NB4 (cell line): ENCODE measurements at regions not wholly inside any gene's neighbourhood (a gene's known extent, or its start where the extent isn't known, plus 50 kb on each side); places are given as distances from the start of the nearest gene placed in this dataset.

Experiments
- DNase-seq: peaks from one replicate; pipeline ENCODE4 v3.0.0; 2010; ENCODE audit warnings: low read depth
- H3K4me3 ChIP-seq: one replicate; pipeline ENCODE4 v1.5.1; 2011; ENCODE audit warnings: mild to moderate bottlenecking, low read depth, low read length, moderate library complexity
- MYC ChIP-seq: IDR thresholded peaks from 2 replicates; pipeline ENCODE4 v1.6.1; 2011; ENCODE audit warnings: low read depth, low read length
- POLR2A ChIP-seq: IDR thresholded peaks from 2 replicates; pipeline ENCODE4 v1.6.1; 2011; ENCODE audit warnings: mild to moderate bottlenecking; ENCODE audit not compliant: insufficient read length; ENCODE audit errors: extremely low read depth
- TF ChIP-seq, protein P1 (sequence below): IDR thresholded peaks from one replicate; pipeline ENCODE4 v1.5.1; 2012; ENCODE audit warnings: low read depth, low read length
- TF ChIP-seq, protein P2 (sequence below): IDR thresholded peaks from 2 replicates; pipeline ENCODE4 v1.6.1; 2011; ENCODE audit warnings: low read depth, low read length

GRCh38 chr17:68709461-68709860 lies 108.3 kb upstream of the FAM20A start:
- no peak overlapping the region for H3K4me3 ChIP-seq
- no peak for DNase-seq
- TF ChIP-seq, protein P1, sequence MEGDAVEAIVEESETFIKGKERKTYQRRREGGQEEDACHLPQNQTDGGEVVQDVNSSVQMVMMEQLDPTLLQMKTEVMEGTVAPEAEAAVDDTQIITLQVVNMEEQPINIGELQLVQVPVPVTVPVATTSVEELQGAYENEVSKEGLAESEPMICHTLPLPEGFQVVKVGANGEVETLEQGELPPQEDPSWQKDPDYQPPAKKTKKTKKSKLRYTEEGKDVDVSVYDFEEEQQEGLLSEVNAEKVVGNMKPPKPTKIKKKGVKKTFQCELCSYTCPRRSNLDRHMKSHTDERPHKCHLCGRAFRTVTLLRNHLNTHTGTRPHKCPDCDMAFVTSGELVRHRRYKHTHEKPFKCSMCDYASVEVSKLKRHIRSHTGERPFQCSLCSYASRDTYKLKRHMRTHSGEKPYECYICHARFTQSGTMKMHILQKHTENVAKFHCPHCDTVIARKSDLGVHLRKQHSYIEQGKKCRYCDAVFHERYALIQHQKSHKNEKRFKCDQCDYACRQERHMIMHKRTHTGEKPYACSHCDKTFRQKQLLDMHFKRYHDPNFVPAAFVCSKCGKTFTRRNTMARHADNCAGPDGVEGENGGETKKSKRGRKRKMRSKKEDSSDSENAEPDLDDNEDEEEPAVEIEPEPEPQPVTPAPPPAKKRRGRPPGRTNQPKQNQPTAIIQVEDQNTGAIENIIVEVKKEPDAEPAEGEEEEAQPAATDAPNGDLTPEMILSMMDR, result no peak
- no peak for TF ChIP-seq MYC
- TF ChIP-seq, protein P2, sequence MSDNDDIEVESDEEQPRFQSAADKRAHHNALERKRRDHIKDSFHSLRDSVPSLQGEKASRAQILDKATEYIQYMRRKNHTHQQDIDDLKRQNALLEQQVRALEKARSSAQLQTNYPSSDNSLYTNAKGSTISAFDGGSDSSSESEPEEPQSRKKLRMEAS, result no peak
- TF ChIP-seq POLR2A, result no peak

GRCh38 chr17:68707031-68707430 lies 105.9 kb upstream of the FAM20A start:
- H3K4me3 ChIP-seq, result no peak overlapping the region
- no peak for DNase-seq
- TF ChIP-seq, protein P2, result no peak
- TF ChIP-seq, protein P1, result no peak
- TF ChIP-seq POLR2A, result no peak
- TF ChIP-seq MYC, result no peak

- DNase-seq, result no peak
- TF ChIP-seq, protein P1, result no peak
- TF ChIP-seq POLR2A (no peak), MYC (no peak)
- TF ChIP-seq, protein P2, result no peak
- H3K4me3 ChIP-seq, result no peak overlapping the region
These were observed 105.3 kb upstream of the FAM20A start for GRCh38 chr17:68706356-68706920.

DNA sequence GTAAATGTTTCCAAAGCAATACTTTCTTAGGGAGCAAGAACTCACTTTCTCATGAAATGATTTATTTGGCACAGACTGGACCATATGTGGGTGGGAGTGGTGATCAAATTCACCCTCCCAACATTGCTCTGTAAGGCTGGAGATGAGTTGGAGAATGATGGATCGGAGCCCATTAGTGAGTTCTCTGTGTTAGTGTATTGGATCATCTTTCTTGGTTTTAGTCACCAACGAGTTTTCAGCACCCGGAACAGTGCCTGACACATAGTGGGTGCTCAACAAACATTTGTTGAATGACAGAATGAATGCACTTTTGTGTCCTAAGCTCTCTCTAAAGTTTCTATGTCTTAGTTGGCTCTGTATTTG lies 104.5 kb upstream of the FAM20A start:
- H3K4me3 ChIP-seq, result no peak overlapping the region
- TF ChIP-seq MYC, result no peak
- no peak for TF ChIP-seq POLR2A
- TF ChIP-seq, protein P1, result no peak
- TF ChIP-seq, protein P2, result no peak
- no peak for DNase-seq

- H3K4me3 ChIP-seq, result no peak overlapping the region
- TF ChIP-seq MYC, result no peak
- no peak for DNase-seq
These were observed 103.9 kb upstream of the FAM20A start for GRCh38 chr17:68704871-68705713.

GRCh38 chr17:68701046-68701445 lies 99.9 kb upstream of the FAM20A start:
- no peak for DNase-seq
- no peak for TF ChIP-seq MYC
- H3K4me3 ChIP-seq, result no peak overlapping the region

- TF ChIP-seq POLR2A (no peak), MYC (no peak)
- TF ChIP-seq, protein P1, result no peak
- TF ChIP-seq, protein P2, result no peak
- H3K4me3 ChIP-seq, result no peak overlapping the region
- no peak for DNase-seq
These were observed 99.3 kb upstream of the FAM20A start for GRCh38 chr17:68700421-68700820.
